ENCODE measurements at regions not wholly inside any gene's neighbourhood (a gene's known extent, or its start where the extent isn't known, plus 50 kb on each side); places are given as distances from the start of the nearest gene placed in this dataset.

DNA sequence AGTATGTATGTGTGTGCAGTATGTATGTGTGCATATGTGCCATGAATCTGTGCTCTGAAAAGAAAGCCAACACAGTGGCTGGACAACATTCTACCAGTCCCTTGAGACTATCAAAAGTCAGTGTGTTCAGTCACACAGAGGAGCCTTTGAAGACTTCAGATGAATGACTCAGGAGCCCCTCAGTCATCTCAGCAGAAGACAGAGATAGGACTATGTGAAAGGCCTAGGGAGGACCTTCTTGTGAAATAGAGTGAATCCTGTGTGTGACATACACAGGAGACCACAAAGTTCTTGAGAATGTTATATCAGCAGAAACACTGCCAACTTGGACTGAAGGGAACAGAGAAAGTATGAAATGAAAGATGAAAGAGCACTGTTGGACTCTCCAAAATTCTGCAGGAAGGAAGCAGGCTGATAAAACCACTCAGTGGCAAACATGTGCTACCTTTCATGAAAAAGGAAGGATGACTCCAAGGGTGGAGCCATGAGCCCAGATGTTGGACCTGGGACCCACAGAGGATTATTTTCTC lies 108.4 kb downstream of the METRNL start:
- no peaks in the 10 kb centered on the region for H3K27me3 ChIP-seq (replicated peaks in 1 of 2; ENCODE audit: control insufficient read depth in 2 of 2, insufficient read depth in 2 of 2, low read length in 1 of 2)
- in situ Hi-C loops (cut with MboI): no loop called here
- H3K9me3 ChIP-seq (replicated peaks; ENCODE audit: control insufficient read depth, insufficient read depth, low read length): peaks cover 3% of the 10 kb centered on the region; the same call in 2 of the 3 replicates
- H3K27ac ChIP-seq (ENCODE audit: control insufficient read depth, insufficient read depth): no peak overlapping the region
- BruUV-seq (replicated peaks): no TSS peak
- no peak for TF ChIP-seq NR2C1 (IDR thresholded peaks at IDR 0.05)
- TF ChIP-seq MYB (IDR thresholded peaks at IDR 0.05; ENCODE audit: borderline replicate concordance, low read depth, low read length): no peak
- no peak for TF ChIP-seq SRF (IDR thresholded peaks at IDR 0.05; ENCODE audit: low read depth in 2 of 2, low read length in 2 of 2)
- TF ChIP-seq, protein P1, sequence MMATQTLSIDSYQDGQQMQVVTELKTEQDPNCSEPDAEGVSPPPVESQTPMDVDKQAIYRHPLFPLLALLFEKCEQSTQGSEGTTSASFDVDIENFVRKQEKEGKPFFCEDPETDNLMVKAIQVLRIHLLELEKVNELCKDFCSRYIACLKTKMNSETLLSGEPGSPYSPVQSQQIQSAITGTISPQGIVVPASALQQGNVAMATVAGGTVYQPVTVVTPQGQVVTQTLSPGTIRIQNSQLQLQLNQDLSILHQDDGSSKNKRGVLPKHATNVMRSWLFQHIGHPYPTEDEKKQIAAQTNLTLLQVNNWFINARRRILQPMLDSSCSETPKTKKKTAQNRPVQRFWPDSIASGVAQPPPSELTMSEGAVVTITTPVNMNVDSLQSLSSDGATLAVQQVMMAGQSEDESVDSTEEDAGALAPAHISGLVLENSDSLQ (IDR thresholded peaks at IDR 0.05): no peak
- no peak for TF ChIP-seq RB1 (IDR thresholded peaks at IDR 0.05; ENCODE audit: borderline replicate concordance)
- no peak for TF ChIP-seq CBX5 (IDR thresholded peaks at IDR 0.05; ENCODE audit: low read depth)
- TF ChIP-seq ZNF207 (IDR thresholded peaks at IDR 0.05; ENCODE audit: borderline replicate concordance): no peak
- TF ChIP-seq RUNX3 (IDR thresholded peaks at IDR 0.05; ENCODE audit: low read length): no peak
- no peak for TF ChIP-seq SMC3 (IDR thresholded peaks at IDR 0.05; ENCODE audit: borderline replicate concordance, low read length)
- no peak for TF ChIP-seq RAD21 (IDR thresholded peaks at IDR 0.05; ENCODE audit: insufficient read depth, low read depth, low read length)
- no peak for TF ChIP-seq ZNF384 (IDR thresholded peaks at IDR 0.05; ENCODE audit: borderline replicate concordance, low read depth, low read length)
- no peak for TF ChIP-seq ZNF24 (IDR thresholded peaks at IDR 0.05)
- TF ChIP-seq ZBED1 (IDR thresholded peaks at IDR 0.05; ENCODE audit: borderline replicate concordance): no peak
- TF ChIP-seq WRNIP1 (IDR thresholded peaks at IDR 0.05; ENCODE audit: borderline replicate concordance, low read depth, low read length): no peak
- TF ChIP-seq RCOR1 (conservative IDR thresholded peaks at IDR 0.05; ENCODE audit: low read depth, low read length): no peak
- TF ChIP-seq, protein P2, sequence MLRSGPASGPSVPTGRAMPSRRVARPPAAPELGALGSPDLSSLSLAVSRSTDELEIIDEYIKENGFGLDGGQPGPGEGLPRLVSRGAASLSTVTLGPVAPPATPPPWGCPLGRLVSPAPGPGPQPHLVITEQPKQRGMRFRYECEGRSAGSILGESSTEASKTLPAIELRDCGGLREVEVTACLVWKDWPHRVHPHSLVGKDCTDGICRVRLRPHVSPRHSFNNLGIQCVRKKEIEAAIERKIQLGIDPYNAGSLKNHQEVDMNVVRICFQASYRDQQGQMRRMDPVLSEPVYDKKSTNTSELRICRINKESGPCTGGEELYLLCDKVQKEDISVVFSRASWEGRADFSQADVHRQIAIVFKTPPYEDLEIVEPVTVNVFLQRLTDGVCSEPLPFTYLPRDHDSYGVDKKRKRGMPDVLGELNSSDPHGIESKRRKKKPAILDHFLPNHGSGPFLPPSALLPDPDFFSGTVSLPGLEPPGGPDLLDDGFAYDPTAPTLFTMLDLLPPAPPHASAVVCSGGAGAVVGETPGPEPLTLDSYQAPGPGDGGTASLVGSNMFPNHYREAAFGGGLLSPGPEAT (IDR thresholded peaks at IDR 0.05; ENCODE audit: low read depth): no peak
- TF ChIP-seq TBL1XR1 (IDR thresholded peaks at IDR 0.05; ENCODE audit: low read depth, low read length): no peak
- TF ChIP-seq TCF3 (IDR thresholded peaks at IDR 0.05; ENCODE audit: borderline replicate concordance, insufficient read depth, low read depth, low read length): no peak
- H2AFZ ChIP-seq (ENCODE audit: control insufficient read depth, low read depth, low read length): no peak overlapping the region
- no peaks in the 10 kb centered on the region for H3K79me2 ChIP-seq (ENCODE audit: control insufficient read depth, insufficient read depth, low read length)
- H3K4me1 ChIP-seq (ENCODE audit: control insufficient read depth, insufficient read depth, low read length): no peaks in the 10 kb centered on the region
- peaks cover 2% of the 10 kb centered on the region; the same call in 1 of the 2 replicates for H4K20me1 ChIP-seq (ENCODE audit: control insufficient read depth, insufficient read depth)
- ChIA-PET SMC1A (ENCODE audit: uncharacterized antibody, unreplicated experiment) (no interaction called here), CTCF (no interaction called here), RAD21 (ENCODE audit: unreplicated experiment) (no interaction called here), POLR2A (no interaction called here)
- H3K36me3 ChIP-seq (ENCODE audit: control insufficient read depth in 2 of 2, insufficient read depth in 2 of 2, low read length in 1 of 2): no peaks in the 10 kb centered on the region
- intact Hi-C loops (cut with micrococcal nuclease; ENCODE audit: unreplicated experiment): no loop called here
- no peak for DNase-seq (ENCODE audit: low read depth, low spot score)
- H3K4me3 ChIP-seq: no peak overlapping the region
- no peak overlapping the region for H3K9ac ChIP-seq (ENCODE audit: control insufficient read depth, insufficient read depth, low read length)
- FAIRE-seq: no peak
- no peak for ATAC-seq
- H3K4me2 ChIP-seq (ENCODE audit: control insufficient read depth, insufficient read depth): no peak overlapping the region

Measured in GM12878 (cell line).